ENCODE measurements at regions not wholly inside any gene's neighbourhood (a gene's known extent, or its start where the extent isn't known, plus 50 kb on each side); places are given as distances from the start of the nearest gene placed in this dataset.

- TF ChIP-seq, protein P1, sequence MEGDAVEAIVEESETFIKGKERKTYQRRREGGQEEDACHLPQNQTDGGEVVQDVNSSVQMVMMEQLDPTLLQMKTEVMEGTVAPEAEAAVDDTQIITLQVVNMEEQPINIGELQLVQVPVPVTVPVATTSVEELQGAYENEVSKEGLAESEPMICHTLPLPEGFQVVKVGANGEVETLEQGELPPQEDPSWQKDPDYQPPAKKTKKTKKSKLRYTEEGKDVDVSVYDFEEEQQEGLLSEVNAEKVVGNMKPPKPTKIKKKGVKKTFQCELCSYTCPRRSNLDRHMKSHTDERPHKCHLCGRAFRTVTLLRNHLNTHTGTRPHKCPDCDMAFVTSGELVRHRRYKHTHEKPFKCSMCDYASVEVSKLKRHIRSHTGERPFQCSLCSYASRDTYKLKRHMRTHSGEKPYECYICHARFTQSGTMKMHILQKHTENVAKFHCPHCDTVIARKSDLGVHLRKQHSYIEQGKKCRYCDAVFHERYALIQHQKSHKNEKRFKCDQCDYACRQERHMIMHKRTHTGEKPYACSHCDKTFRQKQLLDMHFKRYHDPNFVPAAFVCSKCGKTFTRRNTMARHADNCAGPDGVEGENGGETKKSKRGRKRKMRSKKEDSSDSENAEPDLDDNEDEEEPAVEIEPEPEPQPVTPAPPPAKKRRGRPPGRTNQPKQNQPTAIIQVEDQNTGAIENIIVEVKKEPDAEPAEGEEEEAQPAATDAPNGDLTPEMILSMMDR (optimal IDR thresholded peaks at IDR 0.05 in 1 of 3, IDR thresholded peaks at IDR 0.05 in 1 of 3, conservative IDR thresholded peaks at IDR 0.05 in 1 of 3; ENCODE audit: extremely low read depth in 1 of 3, insufficient read depth in 2 of 3, low read length in 3 of 3) = no peak
- no peak for TF ChIP-seq EZH2 (IDR thresholded peaks at IDR 0.05; ENCODE audit: low read length)
These were observed 137.3 kb upstream of the ACO1 start for GRCh38 chr9:32247168-32247567.

Measured in keratinocyte (primary cell).